Activated naive CD8-positive, alpha-beta T cell treated with anti-CD3 and anti-CD28 coated beads for 36 hours (primary cell): ENCODE measurements at regions not wholly inside any gene's neighbourhood (a gene's known extent, or its start where the extent isn't known, plus 50 kb on each side); places are given as distances from the start of the nearest gene placed in this dataset.
"Not testable (repeated sequence)": the region's sequence is repeated elsewhere in the genome, so short reads cannot be mapped to it uniquely, and the experiment has no call there.

Experiments
- DNase-seq: peaks from one replicate; pipeline ENCODE4 v3.0.0; 2021
- H3K27ac Mint-ChIP-seq: one replicate; pipeline ENCODE4 v1.8.0; 2022; ENCODE audit warnings: mild to moderate bottlenecking, moderate library complexity, mixed read lengths
- H3K27me3 Mint-ChIP-seq: one replicate; pipeline ENCODE4 v1.8.0; 2022; ENCODE audit warnings: mild to moderate bottlenecking, mixed read lengths
- H3K36me3 Mint-ChIP-seq: one replicate; pipeline ENCODE4 v1.8.0; 2021; ENCODE audit warnings: mild to moderate bottlenecking, mixed read lengths
- H3K4me1 Mint-ChIP-seq: one replicate; pipeline ENCODE4 v1.8.0; 2021; ENCODE audit warnings: mixed read lengths
- H3K4me3 Mint-ChIP-seq: one replicate; pipeline ENCODE4 v1.8.0; 2022; ENCODE audit warnings: mild to moderate bottlenecking, moderate library complexity, mixed read lengths
- H3K9me3 Mint-ChIP-seq: one replicate; pipeline ENCODE4 v1.8.0; 2022; ENCODE audit warnings: mixed read lengths

- no peak overlapping the region for H3K4me3 Mint-ChIP-seq
- no peak for DNase-seq
- no peaks in the 10 kb centered on the region for H3K4me1 Mint-ChIP-seq
Measured at GRCh38 chr9:84512493-84512892, 157.0 kb upstream of the NTRK2 start.

GRCh38 chr9:84513473-84513872, 156.1 kb upstream of the NTRK2 start:
- Mint-ChIP-seq H3K4me3 (no peak overlapping the region), H3K9me3 (peaks cover 2% of the 10 kb centered on the region), H3K4me1 (no peaks in the 10 kb centered on the region), H3K27ac (no peak overlapping the region), H3K36me3 (no peaks in the 10 kb centered on the region), H3K27me3 (no peaks in the 10 kb centered on the region)
- DNase-seq, result no peak

More at GRCh38 chr9:84512493-84512892, 157.0 kb upstream of the NTRK2 start:
- Mint-ChIP-seq H3K27ac (no peak overlapping the region), H3K9me3 (peaks cover 5% of the 10 kb centered on the region), H3K27me3 (no peaks in the 10 kb centered on the region), H3K36me3 (no peaks in the 10 kb centered on the region)

- H3K9me3 Mint-ChIP-seq, result peaks cover 3% of the 10 kb centered on the region
- H3K27ac Mint-ChIP-seq, result no peak overlapping the region
- H3K4me3 Mint-ChIP-seq, result no peak overlapping the region
- no peaks in the 10 kb centered on the region for H3K27me3 Mint-ChIP-seq
- no peaks in the 10 kb centered on the region for H3K4me1 Mint-ChIP-seq
- DNase-seq, result no peak
- H3K36me3 Mint-ChIP-seq, result no peaks in the 10 kb centered on the region
Measured at GRCh38 chr9:84513979-84514378, 155.6 kb upstream of the NTRK2 start.

GRCh38 chr9:84514421-84514820, 155.1 kb upstream of the NTRK2 start:
- Mint-ChIP-seq H3K9me3 (peaks cover 3% of the 10 kb centered on the region), H3K27me3 (no peaks in the 10 kb centered on the region), H3K36me3 (no peaks in the 10 kb centered on the region), H3K27ac (no peak overlapping the region), H3K4me3 (no peak overlapping the region), H3K4me1 (no peaks in the 10 kb centered on the region)
- no peak for DNase-seq

- DNase-seq, result no peak
- Mint-ChIP-seq H3K4me3 (no peak overlapping the region), H3K4me1 (no peaks in the 10 kb centered on the region), H3K27ac (no peak overlapping the region), H3K36me3 (no peaks in the 10 kb centered on the region), H3K27me3 (no peaks in the 10 kb centered on the region), H3K9me3 (peaks cover 3% of the 10 kb centered on the region)
Measured at GRCh38 chr9:84517026-84517425, 152.5 kb upstream of the NTRK2 start.

GRCh38 chr9:84519413-84519812, 150.1 kb upstream of the NTRK2 start:
- DNase-seq, result no peak
- Mint-ChIP-seq H3K36me3 (no peaks in the 10 kb centered on the region), H3K27ac (no peak overlapping the region), H3K4me3 (no peak overlapping the region), H3K9me3 (peaks cover 3% of the 10 kb centered on the region), H3K4me1 (no peaks in the 10 kb centered on the region), H3K27me3 (peaks cover 2% of the 10 kb centered on the region)

GRCh38 chr9:84521208-84521607, 148.3 kb upstream of the NTRK2 start:
- DNase-seq, result no peak
- H3K4me1 Mint-ChIP-seq, result no peaks in the 10 kb centered on the region
- peaks cover 3% of the 10 kb centered on the region for H3K9me3 Mint-ChIP-seq
- no peak overlapping the region for H3K4me3 Mint-ChIP-seq
- H3K36me3 Mint-ChIP-seq, result no peaks in the 10 kb centered on the region
- peaks cover 7% of the 10 kb centered on the region for H3K27me3 Mint-ChIP-seq
- H3K27ac Mint-ChIP-seq, result no peak overlapping the region

GRCh38 chr9:84526211-84526610, 143.3 kb upstream of the NTRK2 start:
- H3K27ac Mint-ChIP-seq, DNase-seq, H3K4me1 Mint-ChIP-seq, H3K27me3 Mint-ChIP-seq, H3K4me3 Mint-ChIP-seq, H3K36me3 Mint-ChIP-seq: not testable (repeated sequence)
- H3K9me3 Mint-ChIP-seq, result peaks cover 15% of the 10 kb centered on the region

GRCh38 chr9:84527060-84527720, 142.3 kb upstream of the NTRK2 start:
- H3K9me3 Mint-ChIP-seq, result peaks cover 15% of the 10 kb centered on the region
- H3K27ac Mint-ChIP-seq, H3K4me3 Mint-ChIP-seq, DNase-seq, H3K27me3 Mint-ChIP-seq, H3K4me1 Mint-ChIP-seq, H3K36me3 Mint-ChIP-seq: not testable (repeated sequence)

GRCh38 chr9:84535973-84536372, 133.6 kb upstream of the NTRK2 start:
- H3K36me3 Mint-ChIP-seq, H3K4me1 Mint-ChIP-seq, DNase-seq, H3K4me3 Mint-ChIP-seq, H3K27me3 Mint-ChIP-seq, H3K27ac Mint-ChIP-seq: not testable (repeated sequence)
- peaks cover 21% of the 10 kb centered on the region for H3K9me3 Mint-ChIP-seq

- DNase-seq, result no peak
- H3K4me3 Mint-ChIP-seq, result no peak overlapping the region
Measured at GRCh38 chr9:84538879-84539278, 130.7 kb upstream of the NTRK2 start.

GRCh38 chr9:84542554-84542953, 127.0 kb upstream of the NTRK2 start:
- Mint-ChIP-seq H3K27me3 (no peaks in the 10 kb centered on the region), H3K4me3 (no peak overlapping the region), H3K4me1 (no peaks in the 10 kb centered on the region), H3K9me3 (peaks cover 4% of the 10 kb centered on the region), H3K27ac (no peak overlapping the region), H3K36me3 (no peaks in the 10 kb centered on the region)
- DNase-seq, result no peak

More at GRCh38 chr9:84538879-84539278, 130.7 kb upstream of the NTRK2 start:
- Mint-ChIP-seq H3K9me3 (peaks cover 17% of the 10 kb centered on the region), H3K4me1 (no peaks in the 10 kb centered on the region), H3K36me3 (no peaks in the 10 kb centered on the region), H3K27me3 (no peaks in the 10 kb centered on the region), H3K27ac (no peak overlapping the region)

- Mint-ChIP-seq H3K9me3 (no peaks in the 10 kb centered on the region), H3K27me3 (peaks cover 4% of the 10 kb centered on the region), H3K4me1 (no peaks in the 10 kb centered on the region), H3K36me3 (no peaks in the 10 kb centered on the region), H3K4me3 (no peak overlapping the region), H3K27ac (no peak overlapping the region)
- DNase-seq, result no peak
Measured at GRCh38 chr9:84554069-84554664, 115.4 kb upstream of the NTRK2 start.

GRCh38 chr9:84556556-84556955, 113.0 kb upstream of the NTRK2 start:
- Mint-ChIP-seq H3K27ac (no peak overlapping the region), H3K4me1 (no peaks in the 10 kb centered on the region), H3K4me3 (no peak overlapping the region), H3K36me3 (no peaks in the 10 kb centered on the region), H3K9me3 (no peaks in the 10 kb centered on the region), H3K27me3 (no peaks in the 10 kb centered on the region)
- no peak for DNase-seq

GRCh38 chr9:84557751-84558150, 111.8 kb upstream of the NTRK2 start:
- no peak overlapping the region for H3K27ac Mint-ChIP-seq
- no peak for DNase-seq
- H3K4me1 Mint-ChIP-seq, result no peaks in the 10 kb centered on the region
- H3K36me3 Mint-ChIP-seq, result no peaks in the 10 kb centered on the region
- H3K27me3 Mint-ChIP-seq, result no peaks in the 10 kb centered on the region
- no peaks in the 10 kb centered on the region for H3K9me3 Mint-ChIP-seq
- no peak overlapping the region for H3K4me3 Mint-ChIP-seq

- DNase-seq, result no peak
- Mint-ChIP-seq H3K4me3 (no peak overlapping the region), H3K27ac (no peak overlapping the region), H3K27me3 (peaks cover 4% of the 10 kb centered on the region), H3K36me3 (no peaks in the 10 kb centered on the region), H3K4me1 (no peaks in the 10 kb centered on the region), H3K9me3 (no peaks in the 10 kb centered on the region)
Measured at GRCh38 chr9:84563691-84564090, 105.8 kb upstream of the NTRK2 start.
